ENCODE measurements at regions not wholly inside any gene's neighbourhood (a gene's known extent, or its start where the extent isn't known, plus 50 kb on each side); places are given as distances from the start of the nearest gene placed in this dataset.
"Not testable (repeated sequence)": the region's sequence is repeated elsewhere in the genome, so short reads cannot be mapped to it uniquely, and the experiment has no call there.

DNA sequence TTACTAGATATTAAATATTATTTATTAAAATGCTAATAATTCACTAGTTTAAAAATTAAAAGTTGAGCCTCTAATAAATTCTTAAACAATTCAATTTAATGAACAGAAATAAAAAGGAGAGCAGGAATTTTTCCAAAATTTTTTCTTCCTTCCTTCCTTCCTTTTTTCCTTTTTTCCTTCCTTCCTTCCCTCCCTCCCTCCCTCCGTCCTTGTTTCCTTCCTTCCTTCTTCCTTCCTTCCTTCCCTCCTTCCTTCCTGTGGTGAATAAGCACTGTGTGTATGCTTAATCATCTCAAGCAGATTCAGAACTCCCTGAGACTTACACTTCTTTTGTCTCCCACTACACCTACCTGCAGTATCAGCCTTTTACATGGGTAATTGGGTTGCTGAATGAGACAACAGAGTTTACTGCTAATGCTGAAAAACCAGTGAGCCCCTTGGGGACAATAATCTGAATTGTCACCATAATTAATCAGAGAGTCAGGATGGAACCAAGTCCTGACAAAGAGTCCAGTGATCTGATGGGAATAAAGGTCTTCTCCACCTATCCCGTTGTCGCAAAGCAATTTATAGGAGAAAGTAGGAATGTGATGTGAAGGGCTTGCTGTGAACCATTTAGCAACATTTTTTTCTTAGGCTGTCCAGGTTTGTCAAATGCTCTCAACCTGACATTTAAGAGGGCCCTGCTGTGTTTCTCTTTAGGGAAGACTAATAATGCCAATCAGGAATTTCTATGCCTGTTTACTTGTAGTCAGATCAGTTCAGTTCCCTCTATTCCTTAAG lies 58.1 kb upstream of the CEP295 start (continued):
- no peak for TF ChIP-seq NFXL1 (IDR thresholded peaks at IDR 0.05; ENCODE audit: borderline replicate concordance)
- TF ChIP-seq ZZZ3 (IDR thresholded peaks at IDR 0.05; ENCODE audit: control insufficient read depth, insufficient read length, low read depth): no peak
- TF ChIP-seq, protein P1, sequence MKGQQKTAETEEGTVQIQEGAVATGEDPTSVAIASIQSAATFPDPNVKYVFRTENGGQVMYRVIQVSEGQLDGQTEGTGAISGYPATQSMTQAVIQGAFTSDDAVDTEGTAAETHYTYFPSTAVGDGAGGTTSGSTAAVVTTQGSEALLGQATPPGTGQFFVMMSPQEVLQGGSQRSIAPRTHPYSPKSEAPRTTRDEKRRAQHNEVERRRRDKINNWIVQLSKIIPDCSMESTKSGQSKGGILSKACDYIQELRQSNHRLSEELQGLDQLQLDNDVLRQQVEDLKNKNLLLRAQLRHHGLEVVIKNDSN (IDR thresholded peaks at IDR 0.05; ENCODE audit: borderline replicate concordance, extremely low read length, insufficient read depth, low read depth, low read length): no peak
- TF ChIP-seq NBN (IDR thresholded peaks at IDR 0.05): no peak
- TF ChIP-seq POU2F2 (IDR thresholded peaks at IDR 0.05; ENCODE audit: borderline replicate concordance, low read depth, low read length): no peak

DNA sequence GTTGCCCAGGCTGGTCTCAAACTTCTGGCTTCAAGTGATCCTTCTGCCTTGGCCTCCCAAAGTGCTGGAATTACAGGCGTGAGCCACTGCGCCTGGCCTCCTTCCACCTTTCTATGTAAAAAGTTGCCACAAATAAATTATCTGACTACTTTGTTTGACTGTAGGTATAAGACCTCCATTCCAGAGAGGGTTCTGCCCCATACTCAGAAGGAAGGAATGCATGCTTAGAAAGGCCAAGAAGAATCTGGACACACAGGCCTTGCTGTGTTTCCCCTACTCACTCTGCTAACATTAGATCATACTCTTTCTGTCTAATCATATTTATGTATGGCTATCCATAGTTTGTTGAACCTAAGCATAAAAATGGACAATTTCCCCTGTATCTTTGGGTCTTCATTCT lies 53.0 kb upstream of the SMCO4 start:
- H3K36me3 ChIP-seq (ENCODE audit: control insufficient read depth in 2 of 2, insufficient read depth in 2 of 2, low read length in 1 of 2); H4K20me1 ChIP-seq (ENCODE audit: control insufficient read depth, insufficient read depth); H3K9ac ChIP-seq (ENCODE audit: control insufficient read depth, insufficient read depth, low read length); H3K27ac ChIP-seq (ENCODE audit: control insufficient read depth, insufficient read depth); H3K4me3 ChIP-seq; SMC1A ChIA-PET (ENCODE audit: uncharacterized antibody, unreplicated experiment); H3K79me2 ChIP-seq (ENCODE audit: control insufficient read depth, insufficient read depth, low read length); FAIRE-seq; H3K4me2 ChIP-seq (ENCODE audit: control insufficient read depth, insufficient read depth); DNase-seq (ENCODE audit: low read depth, low spot score); H3K9me3 ChIP-seq (replicated peaks; ENCODE audit: control insufficient read depth, insufficient read depth, low read length); H3K4me1 ChIP-seq (ENCODE audit: control insufficient read depth, insufficient read depth, low read length); CTCF ChIA-PET; ATAC-seq; H3K27me3 ChIP-seq (replicated peaks in 1 of 2; ENCODE audit: control insufficient read depth in 2 of 2, insufficient read depth in 2 of 2, low read length in 1 of 2); in situ Hi-C loops (cut with MboI); H2AFZ ChIP-seq (ENCODE audit: control insufficient read depth, low read depth, low read length); RAD21 ChIA-PET (ENCODE audit: unreplicated experiment); POLR2A ChIA-PET; BruUV-seq (replicated peaks); intact Hi-C loops (cut with micrococcal nuclease; ENCODE audit: unreplicated experiment): not testable (repeated sequence)
- WGBS (ENCODE audit: insufficient coverage, insufficient replicate concordance, low lambda C conversion rate, missing lambda C conversion rate): 75% methylated on average over 2 of the region's 2 CpGs

Data from GM12878 (cell line).